ENCODE measurements at regions not wholly inside any gene's neighbourhood (a gene's known extent, or its start where the extent isn't known, plus 50 kb on each side); places are given as distances from the start of the nearest gene placed in this dataset.
"Not testable (repeated sequence)": the region's sequence is repeated elsewhere in the genome, so short reads cannot be mapped to it uniquely, and the experiment has no call there.

- no peak for DNase-seq (ENCODE audit: low read depth)
- no peak overlapping the region for H3K4me3 ChIP-seq (ENCODE audit: low read depth, low read length)
- TF ChIP-seq CTCF (IDR thresholded peaks at IDR 0.05; ENCODE audit: insufficient read depth, low read depth, low read length): no peak
These were observed 959.3 kb downstream of the DNAH5 start for GRCh38 chr5:12985142-12985541.

- TF ChIP-seq CTCF (IDR thresholded peaks at IDR 0.05; ENCODE audit: insufficient read depth, low read depth, low read length): no peak
- no peak for DNase-seq (ENCODE audit: low read depth)
- no peak overlapping the region for H3K4me3 ChIP-seq (ENCODE audit: low read depth, low read length)
These were observed 969.6 kb downstream of the DNAH5 start for GRCh38 chr5:12974856-12975255.

GRCh38 chr5:12965804-12966203, 978.7 kb downstream of the DNAH5 start:
- no peak for DNase-seq (ENCODE audit: low read depth)
- no peak for TF ChIP-seq CTCF (IDR thresholded peaks at IDR 0.05; ENCODE audit: insufficient read depth, low read depth, low read length)
- no peak overlapping the region for H3K4me3 ChIP-seq (ENCODE audit: low read depth, low read length)

- no peak overlapping the region for H3K4me3 ChIP-seq (ENCODE audit: low read depth, low read length)
- no peak for TF ChIP-seq CTCF (IDR thresholded peaks at IDR 0.05; ENCODE audit: insufficient read depth, low read depth, low read length)
- DNase-seq (ENCODE audit: low read depth): no peak
These were observed 984.8 kb downstream of the DNAH5 start for GRCh38 chr5:12959713-12960112.

GRCh38 chr5:12952409-12952808, 992.1 kb downstream of the DNAH5 start:
- no peak overlapping the region for H3K4me3 ChIP-seq (ENCODE audit: low read depth, low read length)
- DNase-seq (ENCODE audit: low read depth): no peak
- no peak for TF ChIP-seq CTCF (IDR thresholded peaks at IDR 0.05; ENCODE audit: insufficient read depth, low read depth, low read length)

- TF ChIP-seq CTCF (IDR thresholded peaks at IDR 0.05; ENCODE audit: insufficient read depth, low read depth, low read length): no peak
- DNase-seq (ENCODE audit: low read depth): no peak
- no peak overlapping the region for H3K4me3 ChIP-seq (ENCODE audit: low read depth, low read length)
These were observed 992.6 kb downstream of the DNAH5 start for GRCh38 chr5:12951846-12952245.

- no peak overlapping the region for H3K4me3 ChIP-seq (ENCODE audit: low read depth, low read length)
- TF ChIP-seq CTCF (IDR thresholded peaks at IDR 0.05; ENCODE audit: insufficient read depth, low read depth, low read length): no peak
- DNase-seq (ENCODE audit: low read depth): no peak
These were observed 997.1 kb downstream of the DNAH5 start for GRCh38 chr5:12947379-12947778.

GRCh38 chr5:12945477-12945876, 999.0 kb downstream of the DNAH5 start:
- H3K4me3 ChIP-seq (ENCODE audit: low read depth, low read length); DNase-seq (ENCODE audit: low read depth): not testable (repeated sequence)

Measured in fibroblast of villous mesenchyme (primary cell).